A549 (cell line): ENCODE measurements at regions not wholly inside any gene's neighbourhood (a gene's known extent, or its start where the extent isn't known, plus 50 kb on each side); places are given as distances from the start of the nearest gene placed in this dataset.

ENCODE experiments used
- CEBPB ChIP-seq, 2 experiments: fragments of >200 bp in 1 of 2; sonication (Bioruptor Twin) in 1 of 2; formaldehyde crosslinking in 1 of 2; IDR thresholded peaks; 2 replicates each; pipeline ENCODE4 v1.6.1; 2012 to 2016
- CTCF ChIP-seq: fragments of >200 bp; sonication (Bioruptor Twin); formaldehyde crosslinking; IDR thresholded peaks from 3 replicates; pipeline ENCODE4 v1.5.1; 2016
- EP300 ChIP-seq, 2 experiments: fragments of >200 bp; sonication (Bioruptor Twin); formaldehyde crosslinking; IDR thresholded peaks; 2 replicates in 1 of 2; 3 replicates in 1 of 2; pipeline ENCODE4 v1.6.1; 2016 to 2017
- FOSL2 ChIP-seq, 2 experiments: fragments of 450-650 bp in 1 of 2; fragments of >200 bp in 1 of 2; sonication (Bioruptor Twin) in 1 of 2; formaldehyde crosslinking; IDR thresholded peaks; 2 replicates each; pipeline versions ENCODE4 v1.5.0 to v1.6.1; 2016 to 2020; ENCODE audit warnings: mild to moderate bottlenecking in 1 of 2, moderate library complexity in 1 of 2
- HOXB13 ChIP-seq: fragments of 250-450 bp; sonication (Bioruptor Pico); IDR thresholded peaks from 2 replicates; pipeline ENCODE4 v1.5.0; 2020; ENCODE audit warnings: low read depth, mild to moderate bottlenecking, moderate library complexity
- MAZ ChIP-seq: fragments of 150-350 bp; IDR thresholded peaks from 2 replicates; pipeline ENCODE4 v1.6.1; 2014; ENCODE audit warnings: antibody characterized with exemption, low read depth, low read length, borderline replicate concordance
- MYC ChIP-seq: IDR thresholded peaks from 2 replicates; pipeline ENCODE4 v1.6.1; 2012; ENCODE audit warnings: mild to moderate bottlenecking, inconsistent platforms, low read length, improper control_type of control experiment, borderline replicate concordance
- NFE2L2 ChIP-seq: fragments of 150-350 bp; conservative IDR thresholded peaks from 2 replicates; pipeline ENCODE4 v1.6.1; 2014; ENCODE audit warnings: low read length
- PBX3 ChIP-seq: IDR thresholded peaks from 2 replicates; pipeline ENCODE4 v1.6.1; 2012
- POLR2A ChIP-seq: IDR thresholded peaks from 2 replicates; pipeline ENCODE4 v1.6.1; 2012; ENCODE audit warnings: mild to moderate bottlenecking, low read length
- POLR2AphosphoS2 ChIP-seq: conservative IDR thresholded peaks from 2 replicates; pipeline ENCODE4 v1.6.1; 2012; ENCODE audit warnings: low read length, improper control_type of control experiment, inconsistent platforms
- RAD21 ChIP-seq, 2 experiments: fragments of >200 bp in 1 of 2; sonication (Bioruptor Twin) in 1 of 2; formaldehyde crosslinking in 1 of 2; IDR thresholded peaks in 1 of 2; conservative IDR thresholded peaks in 1 of 2; 2 replicates in 1 of 2; 3 replicates in 1 of 2; pipeline ENCODE4 v1.6.1; 2012 to 2018; ENCODE audit warnings: inconsistent platforms in 1 of 2
- RFX5 ChIP-seq: fragments of 450-650 bp; IDR thresholded peaks from 2 replicates; pipeline ENCODE4 v1.7.1; 2014; ENCODE audit warnings: antibody characterized with exemption, mild to moderate bottlenecking, moderate library complexity
- USF2 ChIP-seq: fragments of 450-650 bp; IDR thresholded peaks from 2 replicates; pipeline ENCODE4 v1.6.1; 2014; ENCODE audit warnings: antibody characterized with exemption

DNA sequence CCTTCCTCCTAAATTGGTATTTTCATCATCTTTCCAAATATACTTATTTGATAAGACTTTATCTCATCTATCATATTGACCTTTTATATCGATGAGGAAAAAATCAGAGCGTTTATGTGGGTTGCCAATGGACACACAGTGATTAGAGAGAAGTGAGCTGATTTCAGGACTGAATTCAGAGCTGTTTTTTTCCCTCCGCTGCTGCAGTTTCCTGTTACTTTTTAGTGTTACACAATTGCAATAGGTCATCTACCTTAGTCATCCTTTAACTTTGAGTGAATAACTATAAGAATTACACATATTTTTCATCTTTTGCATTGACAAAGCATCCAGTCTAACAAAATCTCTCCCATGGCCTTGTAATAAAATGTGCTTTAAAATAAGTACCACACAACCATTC is 266.3 kb upstream of the CNTN4 start:
- TF ChIP-seq FOSL2 (IDR thresholded peaks at IDR 0.05), result no peak
- no peak for TF ChIP-seq FOSL2 (CRISPR knock-in tag; IDR thresholded peaks at IDR 0.05)
- TF ChIP-seq CTCF, result no peak
- no peak for TF ChIP-seq EP300 (IDR thresholded peaks at IDR 0.05)
- TF ChIP-seq POLR2A, result no peak
- no peak for TF ChIP-seq USF2
- no peak for TF ChIP-seq NFE2L2
- no peak for TF ChIP-seq PBX3
- TF ChIP-seq HOXB13, result no peak
- TF ChIP-seq POLR2AphosphoS2, result no peak
- no peak for TF ChIP-seq CEBPB (IDR thresholded peaks at IDR 0.05)
- TF ChIP-seq RFX5, result no peak
- no peak for TF ChIP-seq MAZ
- TF ChIP-seq RAD21 (conservative IDR thresholded peaks at IDR 0.05 in 1 of 2, IDR thresholded peaks at IDR 0.05 in 1 of 2), result no peak
- TF ChIP-seq MYC, result no peak
